Tongue (tissue), 1 donor: ENCODE measurements at regions not wholly inside any gene's neighbourhood (a gene's known extent, or its start where the extent isn't known, plus 50 kb on each side); places are given as distances from the start of the nearest gene placed in this dataset.
"Not testable (repeated sequence)": the region's sequence is repeated elsewhere in the genome, so short reads cannot be mapped to it uniquely, and the experiment has no call there.

Experiments
- DNase-seq: peaks from one replicate; pipeline ENCODE4 v3.0.0-alpha.2; 2015

- DNase-seq: no peak
These were observed 134.4 kb upstream of the PRDX6 start for GRCh38 chr1:173342736-173343135.

DNA sequence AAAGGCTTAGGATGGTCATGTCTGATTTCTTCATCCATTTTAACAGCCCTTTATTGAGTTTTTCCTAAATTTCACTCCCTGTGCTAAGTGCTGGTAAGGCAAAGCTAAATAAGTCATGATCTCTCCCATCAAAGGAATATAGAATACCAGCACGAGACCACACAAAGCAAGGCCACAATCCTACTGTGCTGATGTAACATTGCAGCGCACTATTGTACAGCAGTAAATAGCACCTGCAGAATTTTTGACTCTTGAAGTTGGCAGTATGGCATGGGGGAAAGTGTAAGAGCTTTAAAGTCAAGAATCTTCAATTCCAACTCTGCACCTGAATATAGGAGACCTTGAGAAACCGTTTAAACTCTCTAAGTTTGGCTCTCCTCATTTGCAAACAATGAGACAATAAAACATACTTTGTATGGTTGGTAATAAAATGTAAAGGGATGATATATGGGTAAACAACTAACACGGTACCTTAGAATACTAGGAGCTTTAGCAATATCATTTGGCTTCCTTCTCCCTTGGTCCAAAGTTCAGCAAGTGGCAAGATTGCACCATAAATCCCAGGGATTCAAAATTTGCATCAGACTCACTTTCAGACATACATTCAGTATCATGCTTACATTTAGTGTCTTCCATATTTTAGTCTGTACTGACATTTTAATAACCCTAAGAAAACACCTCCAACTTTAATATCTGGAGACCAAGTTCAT, 132.9 kb upstream of the PRDX6 start:
- DNase-seq: no peak

DNA sequence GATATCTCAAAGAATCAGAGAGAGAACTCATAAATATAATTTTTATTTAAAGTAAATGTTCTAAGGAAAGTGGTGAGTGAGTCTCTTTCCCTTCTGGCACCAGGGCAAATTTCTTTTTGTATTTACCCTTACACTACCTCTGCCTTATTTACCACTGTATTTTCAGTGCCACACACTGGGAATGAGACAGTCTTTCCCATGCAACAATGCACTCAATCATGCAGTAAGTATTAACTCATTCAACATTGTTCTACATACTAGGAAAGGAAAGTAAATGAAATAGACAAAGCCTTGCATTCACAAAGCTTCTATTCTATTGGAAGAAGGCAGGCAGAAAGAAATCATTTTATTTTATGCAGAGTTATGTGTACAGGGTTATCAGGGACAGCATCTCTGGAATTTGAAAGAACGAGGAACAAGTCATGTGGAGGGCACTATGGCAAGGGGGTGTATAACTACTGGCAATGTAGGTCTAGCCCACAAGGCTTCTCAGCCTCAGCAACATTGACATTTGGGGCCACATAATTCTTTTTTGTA, 129.8 kb upstream of the PRDX6 start:
- no peak for DNase-seq

- not testable (repeated sequence) for DNase-seq
These were observed 124.5 kb upstream of the PRDX6 start for GRCh38 chr1:173352635-173353034.

DNA sequence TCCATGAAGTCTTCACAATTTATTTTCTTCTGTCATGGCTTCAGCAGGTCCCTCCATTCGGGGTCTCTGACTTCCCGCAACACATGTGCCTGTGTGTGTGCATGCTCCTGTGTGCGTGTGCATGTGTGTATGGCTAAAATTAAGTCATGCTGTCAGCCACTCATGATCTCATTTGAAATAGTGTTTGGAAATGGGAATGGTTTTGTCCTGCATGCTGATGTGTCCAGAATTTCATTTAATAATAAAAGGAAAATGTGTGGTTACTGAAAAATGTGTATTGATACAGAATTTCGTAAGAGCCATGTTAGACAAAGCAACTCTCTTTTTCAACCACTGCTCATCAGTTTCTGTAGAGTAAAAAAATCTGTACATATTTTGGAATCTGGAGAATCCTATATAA, 123.8 kb upstream of the PRDX6 start:
- DNase-seq: no peak

DNA sequence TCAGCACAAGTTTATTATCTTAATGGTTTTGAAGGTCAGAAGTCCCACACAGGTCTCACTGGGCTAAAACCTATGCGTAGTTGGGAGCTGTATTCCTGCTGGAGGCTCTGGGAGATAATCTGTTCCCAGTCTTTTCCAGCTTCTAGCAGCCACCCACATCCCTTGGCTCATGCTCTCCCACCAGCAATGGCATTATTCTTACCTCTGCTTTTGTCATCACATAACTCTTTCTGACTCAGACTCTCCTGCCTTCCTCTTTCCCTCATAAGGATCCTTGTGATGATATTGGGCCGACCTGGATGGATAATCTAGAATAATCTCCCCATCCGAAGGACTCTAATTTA, 122.2 kb upstream of the PRDX6 start:
- DNase-seq: no peak

DNA sequence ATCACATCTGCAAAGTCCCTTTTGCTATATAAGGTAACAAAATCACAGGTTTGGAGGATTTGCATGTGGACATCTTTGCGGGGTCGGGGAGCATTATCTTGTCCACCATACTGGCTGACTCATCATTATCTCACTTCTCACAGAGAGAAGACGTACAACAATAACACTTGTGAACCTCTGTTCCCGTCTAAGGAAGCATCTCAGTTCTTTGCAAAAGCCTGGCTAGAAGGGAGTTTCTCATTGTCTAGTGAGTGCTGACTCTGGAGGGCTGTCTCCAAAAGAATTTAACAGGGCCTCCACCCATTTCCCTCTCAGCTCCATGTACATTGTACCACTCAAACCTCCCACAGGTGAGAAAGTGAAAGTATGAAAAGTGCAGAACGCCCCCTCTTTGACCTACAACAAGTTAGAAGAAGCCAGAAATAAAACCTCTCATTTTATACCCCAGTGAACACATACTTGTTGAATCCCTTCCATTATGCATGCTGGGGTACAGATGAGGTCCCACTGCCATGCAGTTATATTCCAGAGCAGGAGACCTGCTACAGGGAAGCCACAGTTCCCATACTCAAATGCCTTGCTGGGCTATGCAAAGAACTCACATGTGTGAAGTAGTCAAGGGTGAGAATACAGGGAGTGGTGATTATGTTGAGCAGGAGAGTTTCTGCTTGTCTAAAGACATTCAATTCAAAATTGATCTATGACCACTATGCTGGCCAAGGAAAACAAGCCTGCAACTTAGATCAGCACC, 121.7 kb upstream of the PRDX6 start:
- no peak for DNase-seq

- DNase-seq: no peak
These were observed 120.9 kb upstream of the PRDX6 start for GRCh38 chr1:173356191-173356762.

GRCh38 chr1:173360487-173361063, 116.6 kb upstream of the PRDX6 start:
- DNase-seq: no peak

- no peak for DNase-seq
These were observed 114.6 kb upstream of the PRDX6 start for GRCh38 chr1:173362543-173362942.

DNA sequence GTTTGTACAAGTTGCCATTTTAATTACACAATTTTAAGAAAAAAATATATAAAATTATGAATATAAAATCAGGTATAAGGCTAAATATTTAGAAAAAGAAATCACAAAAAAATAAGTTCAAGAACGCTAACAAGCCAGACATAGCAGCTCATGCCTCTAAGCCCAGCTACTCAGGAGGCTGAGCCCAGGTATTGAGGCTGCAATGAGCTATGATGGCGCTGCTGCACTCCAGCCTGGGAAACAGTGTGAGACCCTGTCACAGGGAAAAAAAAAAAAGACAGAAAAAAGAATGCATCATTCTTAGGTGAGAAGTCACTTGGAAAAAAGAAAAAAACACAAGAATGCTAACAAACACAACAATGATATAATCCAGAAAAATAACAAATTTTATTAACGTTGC, 112.3 kb upstream of the PRDX6 start:
- DNase-seq: no peak

GRCh38 chr1:173365341-173365740, 111.8 kb upstream of the PRDX6 start:
- no peak for DNase-seq

DNA sequence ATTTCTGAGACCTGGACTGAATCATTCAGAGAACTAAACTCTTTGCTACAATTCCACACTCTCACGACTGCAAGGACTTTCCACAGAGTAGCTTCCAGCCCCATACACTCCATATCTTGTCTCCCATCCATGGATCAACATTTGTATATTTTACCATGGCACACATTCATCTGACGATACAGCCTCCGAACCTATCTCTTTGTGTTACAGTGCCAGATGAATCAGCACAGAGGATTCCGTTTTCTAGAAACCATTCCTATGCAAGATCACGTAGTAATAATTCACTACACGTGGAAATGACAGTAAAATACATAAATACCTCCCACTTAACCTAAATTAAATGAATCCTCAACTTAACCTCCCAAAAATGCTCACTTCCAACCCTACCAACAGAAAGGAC, 110.0 kb upstream of the PRDX6 start:
- DNase-seq: no peak

DNA sequence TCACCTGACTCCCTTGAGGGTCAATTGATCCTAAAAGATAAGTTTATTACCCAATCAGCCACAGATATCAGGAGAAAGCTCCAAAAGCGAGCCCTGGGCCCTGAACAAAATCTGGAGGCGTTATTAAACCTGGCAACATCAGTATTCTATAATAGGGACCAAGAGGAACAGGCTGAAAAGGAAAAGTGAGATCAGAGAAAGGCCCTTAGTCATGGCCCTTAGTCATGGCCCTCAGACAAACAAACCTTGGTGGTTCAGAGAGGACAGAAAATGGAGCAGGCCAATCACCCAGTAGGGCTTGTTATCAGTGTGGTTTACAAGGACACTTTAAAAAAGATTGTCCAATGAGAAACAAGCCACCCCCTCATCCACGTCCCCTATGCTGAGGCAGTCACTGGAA, 106.5 kb upstream of the PRDX6 start:
- not testable (repeated sequence) for DNase-seq

GRCh38 chr1:173376065-173376464, 101.1 kb upstream of the PRDX6 start:
- not testable (repeated sequence) for DNase-seq

GRCh38 chr1:173377266-173377665, 99.9 kb upstream of the PRDX6 start:
- DNase-seq: no peak

DNA sequence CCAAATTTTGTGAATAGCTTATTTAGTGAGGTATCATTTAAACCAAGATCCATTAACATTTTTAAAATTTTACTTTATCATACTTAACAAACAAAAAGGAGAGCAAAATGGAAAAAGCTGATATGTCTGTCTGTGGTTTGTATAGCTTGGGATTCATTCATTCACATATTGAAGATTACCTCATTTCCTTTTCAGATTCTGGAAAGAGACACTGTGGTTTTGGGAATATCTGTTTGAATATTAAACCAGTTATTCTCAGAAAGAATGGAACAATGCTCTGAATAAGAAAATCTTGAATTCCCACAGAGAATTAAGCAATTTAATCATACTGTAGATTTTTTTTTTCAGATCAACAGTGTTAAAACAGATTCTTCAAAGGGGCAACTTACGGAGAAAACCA, 93.8 kb upstream of the PRDX6 start:
- DNase-seq: no peak

DNA sequence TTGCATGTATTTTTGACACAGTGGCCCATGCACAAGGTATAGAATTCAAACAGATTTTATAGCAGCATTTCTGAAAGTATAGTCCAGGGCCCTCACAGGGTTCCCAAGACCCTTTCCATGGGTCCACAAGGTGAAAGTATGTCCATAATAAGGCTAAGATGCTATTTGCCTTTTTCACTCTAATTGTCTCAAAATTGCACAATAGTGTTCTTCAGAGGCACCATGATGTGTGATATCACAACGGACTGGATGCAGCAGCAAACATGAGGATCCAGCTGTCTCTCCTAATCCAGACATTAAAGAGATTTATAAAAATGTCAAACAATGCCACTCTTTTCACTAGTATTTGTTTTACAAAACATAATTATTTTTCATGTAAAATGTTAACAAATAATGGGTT, 88.8 kb upstream of the PRDX6 start:
- no peak for DNase-seq

DNA sequence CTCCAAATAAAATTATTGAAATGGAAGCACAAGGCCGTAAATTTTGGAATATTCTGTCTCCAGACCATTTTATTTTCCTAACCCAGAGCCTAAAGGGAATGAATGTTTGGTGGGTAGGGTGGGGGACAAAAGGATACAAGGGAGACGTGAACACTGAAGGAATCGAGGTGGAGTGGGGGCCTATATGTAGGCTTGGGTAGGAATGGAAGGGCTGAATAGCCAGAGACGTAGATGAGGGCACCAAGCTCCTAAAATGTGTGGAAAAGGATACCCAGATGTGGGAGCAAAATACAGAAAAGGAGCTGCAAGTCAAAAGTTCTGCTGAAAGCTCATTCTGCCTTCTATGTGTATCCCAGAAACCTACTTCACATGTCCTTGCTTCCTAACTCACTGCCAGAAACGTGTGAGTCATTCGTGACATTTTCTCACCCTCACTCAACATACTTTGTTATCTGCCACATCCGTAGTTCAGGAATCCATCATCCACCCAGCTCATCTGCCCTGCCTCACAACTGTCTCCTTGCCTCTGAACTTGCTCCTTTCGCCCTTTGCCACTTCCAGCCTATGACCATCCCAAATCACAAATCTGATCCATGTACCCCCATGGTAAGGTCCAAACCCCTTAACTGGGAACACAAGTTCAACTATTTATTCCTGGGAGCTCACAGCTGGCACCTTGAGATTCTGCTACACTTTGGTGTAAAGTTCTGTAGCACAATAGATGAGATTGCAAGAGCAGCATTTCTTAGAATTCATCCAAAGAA, 84.1 kb upstream of the PRDX6 start:
- no peak for DNase-seq

- DNase-seq: no peak
These were observed 83.5 kb upstream of the PRDX6 start for GRCh38 chr1:173393659-173394000.

DNA sequence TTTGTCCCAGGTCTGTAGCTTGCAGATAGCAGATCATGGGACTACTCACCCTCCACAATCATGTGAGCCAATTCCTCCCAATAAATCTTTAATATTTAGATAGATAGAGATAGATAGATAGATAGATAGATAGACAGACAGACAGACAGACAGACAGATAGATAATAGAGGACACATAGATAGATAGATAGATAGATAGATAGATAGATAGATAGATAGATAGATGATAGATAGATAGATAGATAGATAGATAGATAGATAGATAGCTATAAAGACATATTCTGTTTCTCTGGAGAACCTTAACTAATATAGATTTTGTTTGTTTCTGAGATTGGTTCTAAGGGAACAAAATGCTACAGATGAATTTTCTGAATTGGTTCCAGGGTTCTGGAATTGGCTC, 82.3 kb upstream of the PRDX6 start:
- not testable (repeated sequence) for DNase-seq

DNA sequence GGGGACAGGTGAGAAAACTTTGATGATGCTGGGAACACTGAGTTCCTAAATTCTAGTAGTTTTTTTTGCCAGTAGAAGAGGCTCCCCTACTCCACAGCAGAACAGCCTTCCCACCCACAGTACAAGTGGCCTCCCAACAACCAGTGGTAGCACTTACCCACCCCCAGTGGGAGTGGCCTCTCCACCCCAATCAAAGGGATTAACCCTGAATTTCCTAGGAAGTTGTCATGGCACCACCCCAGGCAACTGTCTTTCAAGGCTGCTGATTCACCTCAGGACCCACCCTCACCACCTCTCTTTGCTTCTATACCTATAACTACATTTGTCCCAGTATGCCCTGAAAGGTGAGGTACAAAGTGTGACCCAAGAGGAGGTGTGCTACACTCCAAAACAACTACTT, 81.4 kb upstream of the PRDX6 start:
- no peak for DNase-seq
